GM21786 (cell line): ENCODE measurements at regions not wholly inside any gene's neighbourhood (a gene's known extent, or its start where the extent isn't known, plus 50 kb on each side); places are given as distances from the start of the nearest gene placed in this dataset.
"Not testable (repeated sequence)": the region's sequence is repeated elsewhere in the genome, so short reads cannot be mapped to it uniquely, and the experiment has no call there.

Experiments used
- ATAC-seq: cut with Tn5 transposase; IDR thresholded peaks from one replicate; pipeline ENCODE4 v1.9.1; 2021; ENCODE audit not compliant: unreplicated experiment

DNA sequence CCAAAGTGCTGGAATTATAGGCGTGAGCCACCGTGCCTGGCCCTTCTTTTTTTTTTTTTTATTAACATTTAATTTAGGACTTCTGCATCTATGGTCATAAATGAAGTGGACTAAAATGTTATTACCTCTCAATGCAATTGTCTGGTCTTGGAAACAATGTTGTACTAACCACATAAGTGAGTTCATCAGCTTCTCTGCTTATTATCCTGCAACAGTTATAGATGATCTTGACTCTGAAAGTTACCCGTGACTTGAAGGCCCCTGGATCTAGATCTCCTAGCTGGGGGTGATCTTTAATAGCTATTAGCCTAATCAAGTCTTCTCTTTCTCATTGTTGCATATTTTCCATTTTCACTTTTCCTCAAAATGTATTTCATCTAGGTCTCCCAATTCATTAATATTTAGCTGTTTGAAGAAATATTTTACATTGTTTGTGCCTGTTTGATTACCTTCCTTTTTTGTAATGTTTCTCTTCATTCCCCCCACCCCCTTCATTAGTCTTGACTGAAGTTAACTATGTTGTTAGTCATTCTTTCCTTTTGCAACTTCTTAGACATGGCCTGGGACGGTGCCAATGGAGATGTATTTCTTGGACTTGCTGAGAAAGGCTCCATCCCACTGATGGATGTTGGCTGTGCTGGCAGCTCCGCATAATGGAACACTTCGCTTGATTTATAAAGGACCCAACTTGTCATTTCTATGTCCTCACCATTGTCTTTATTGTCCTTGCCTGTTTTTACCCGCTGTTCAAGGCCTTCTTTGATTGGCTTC, 141.6 kb upstream of the RIOK3 start:
- no peak for ATAC-seq

GRCh38 chr18:23313379-23313778, 139.7 kb upstream of the RIOK3 start:
- no peak for ATAC-seq

GRCh38 chr18:23314672-23315071, 138.4 kb upstream of the RIOK3 start:
- ATAC-seq = no peak

GRCh38 chr18:23316316-23316715, 136.8 kb upstream of the RIOK3 start:
- no peak for ATAC-seq

DNA sequence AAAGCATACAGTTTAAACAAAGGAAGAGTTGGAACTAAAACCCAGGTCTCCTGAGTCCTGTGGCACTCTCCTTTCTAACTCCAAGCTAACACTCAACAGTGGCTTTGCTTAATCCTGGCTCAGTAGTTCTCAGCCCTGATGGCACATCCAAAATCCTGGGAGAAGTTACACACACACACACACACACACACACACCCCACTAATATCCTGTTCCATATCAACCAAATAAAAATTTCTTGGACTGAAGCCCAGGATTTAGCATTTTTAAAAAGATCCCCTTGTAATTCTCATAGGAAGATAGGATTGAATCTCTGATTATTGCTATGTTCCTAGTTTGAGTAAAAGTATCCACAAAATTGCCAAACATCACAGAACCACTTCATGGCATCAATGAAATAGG, 136.1 kb upstream of the RIOK3 start:
- no peak for ATAC-seq

DNA sequence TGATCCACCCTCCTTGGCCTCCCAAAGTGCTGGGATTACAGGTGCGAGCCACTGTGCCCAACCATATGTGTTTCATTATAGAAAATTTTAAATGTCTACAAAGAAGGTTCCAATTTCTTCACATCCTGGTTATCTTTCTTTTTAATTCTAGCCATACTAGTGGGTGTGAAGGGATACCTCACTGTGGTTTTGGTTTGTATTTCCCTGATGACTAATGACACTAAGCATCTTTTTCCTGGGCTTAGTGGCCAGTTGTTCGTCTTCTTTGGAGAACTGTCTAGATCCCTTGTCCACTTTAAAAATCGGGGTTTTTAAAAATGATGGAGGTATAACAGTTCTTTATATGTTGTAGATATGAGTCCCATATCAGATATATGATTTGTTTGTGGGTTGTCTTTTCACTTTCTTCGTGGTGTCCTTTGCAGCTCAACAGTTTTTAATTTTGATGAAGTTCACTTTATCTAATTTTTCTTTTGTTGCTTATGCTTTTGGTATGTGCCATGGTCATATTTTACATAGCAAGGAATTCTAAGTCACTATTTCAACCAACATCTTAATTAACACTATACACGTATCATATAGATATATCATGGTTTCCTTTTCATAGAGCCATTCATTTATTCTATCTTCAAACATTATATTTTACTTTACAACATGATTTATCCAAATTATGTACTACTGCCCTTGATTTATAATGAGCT, 135.0 kb upstream of the RIOK3 start:
- no peak for ATAC-seq

DNA sequence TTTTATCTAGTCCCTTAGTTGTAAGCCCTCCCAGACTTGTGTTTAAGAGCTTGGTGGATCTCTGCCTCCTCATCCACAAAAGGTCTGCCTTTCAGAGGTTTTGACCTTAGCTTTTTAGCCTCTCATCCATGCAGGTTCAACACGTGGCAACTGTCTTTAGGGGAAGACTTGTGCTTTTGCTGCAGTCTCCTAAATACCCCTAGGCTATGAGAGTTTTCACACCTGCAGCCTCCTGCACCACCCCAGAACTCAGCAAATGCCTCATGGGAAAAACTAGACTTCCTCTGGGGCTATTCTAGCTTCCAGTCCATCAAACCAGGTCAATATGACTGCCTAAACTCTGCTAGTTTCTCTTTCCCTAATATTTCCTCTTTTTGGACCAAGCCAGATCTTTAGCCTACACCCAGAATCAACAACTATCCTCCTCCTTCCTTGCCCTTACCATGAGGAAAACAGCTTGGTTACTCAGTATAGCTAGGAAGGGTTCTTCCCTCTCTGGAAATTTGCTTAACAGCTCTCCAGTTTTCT, 132.3 kb upstream of the RIOK3 start:
- ATAC-seq = no peak

GRCh38 chr18:23321996-23322395, 131.1 kb upstream of the RIOK3 start:
- no peak for ATAC-seq

GRCh38 chr18:23324056-23324811, 128.9 kb upstream of the RIOK3 start:
- ATAC-seq = no peak

DNA sequence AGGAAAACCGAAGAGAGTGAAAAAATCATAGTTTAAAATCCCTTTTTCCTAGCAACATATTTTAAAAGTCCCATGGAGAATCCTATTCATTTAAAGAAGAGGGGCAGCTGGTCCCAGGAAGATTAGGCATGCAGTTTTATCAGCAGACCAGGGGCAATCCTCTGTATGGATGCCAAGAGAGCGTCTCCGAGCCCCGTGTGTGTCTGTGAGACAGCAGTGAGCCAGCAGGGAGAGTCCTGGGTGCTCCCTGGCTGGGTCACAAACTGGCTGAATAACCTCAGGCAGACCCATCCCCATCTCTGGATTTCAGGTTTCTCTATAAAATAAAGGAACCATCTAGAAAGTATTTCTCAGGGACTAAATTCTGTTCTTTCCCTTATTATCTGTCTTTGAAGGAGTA, 128.2 kb upstream of the RIOK3 start:
- no peak for ATAC-seq

- not testable (repeated sequence) for ATAC-seq
These were observed 123.4 kb upstream of the RIOK3 start for GRCh38 chr18:23329671-23330070.

DNA sequence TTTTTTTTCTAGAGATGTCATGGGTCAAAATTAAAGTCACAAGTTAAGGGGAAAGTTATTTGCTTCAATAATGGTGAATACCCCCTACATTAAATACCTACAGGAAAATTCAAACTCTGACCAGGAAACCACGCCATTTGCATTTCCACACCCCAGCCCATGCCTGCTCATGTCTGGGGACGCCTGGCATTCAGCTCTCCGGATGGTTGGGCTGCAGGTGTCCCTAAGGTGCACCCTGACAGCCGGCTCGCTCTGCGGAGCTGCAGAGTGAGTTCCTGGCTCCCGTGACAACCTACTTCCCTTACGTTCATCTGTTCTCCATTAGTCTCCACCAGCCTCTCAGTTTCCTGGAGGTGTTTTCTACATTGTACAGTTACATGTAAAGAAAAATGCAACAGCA, 122.7 kb upstream of the RIOK3 start:
- ATAC-seq = peak; percentile 72

DNA sequence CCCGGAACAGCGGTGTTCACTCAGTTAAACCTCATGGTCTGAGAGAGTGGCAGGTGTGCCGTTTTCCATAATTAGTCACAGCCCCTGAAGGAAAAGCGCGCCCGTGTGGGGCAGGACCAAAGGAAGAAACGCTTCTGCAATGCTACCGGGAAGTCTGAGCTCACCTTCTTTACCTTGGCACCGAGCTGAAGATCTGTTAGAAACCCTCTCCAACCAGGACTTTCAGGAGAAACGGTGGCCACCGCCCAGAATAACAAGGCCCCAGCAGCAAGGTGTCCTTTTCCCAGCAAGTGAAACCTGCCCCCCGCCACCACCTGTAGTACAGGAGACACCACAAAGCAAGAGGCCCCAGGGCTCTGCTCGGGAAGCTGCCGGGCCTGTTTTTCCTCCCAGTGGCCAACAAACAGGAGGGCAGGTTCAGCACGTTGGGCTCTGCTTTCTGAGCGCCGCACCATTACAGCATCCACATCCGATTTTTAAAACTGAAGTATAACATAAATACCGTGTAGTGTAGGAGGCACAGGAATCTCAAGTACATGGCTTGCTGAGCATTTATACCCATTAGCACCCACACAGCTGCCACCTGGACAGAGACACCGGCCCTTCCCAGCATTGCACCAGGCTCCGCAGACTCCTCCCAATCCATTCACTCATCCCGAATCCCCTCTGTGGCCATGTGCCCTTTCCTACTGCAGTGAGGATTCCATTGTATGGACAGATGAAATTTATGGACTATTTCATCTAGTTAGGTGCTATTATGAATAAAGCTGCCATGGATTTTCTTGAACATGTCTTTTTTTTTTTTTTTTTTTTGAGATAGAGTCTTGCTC, 121.8 kb upstream of the RIOK3 start:
- ATAC-seq = no peak

GRCh38 chr18:23332356-23332755, 120.7 kb upstream of the RIOK3 start:
- ATAC-seq = no peak

- ATAC-seq = no peak
These were observed 119.3 kb upstream of the RIOK3 start for GRCh38 chr18:23333827-23334226.

- no peak for ATAC-seq
These were observed 118.5 kb upstream of the RIOK3 start for GRCh38 chr18:23334569-23334968.

GRCh38 chr18:23336101-23336500, 117.0 kb upstream of the RIOK3 start:
- no peak for ATAC-seq

DNA sequence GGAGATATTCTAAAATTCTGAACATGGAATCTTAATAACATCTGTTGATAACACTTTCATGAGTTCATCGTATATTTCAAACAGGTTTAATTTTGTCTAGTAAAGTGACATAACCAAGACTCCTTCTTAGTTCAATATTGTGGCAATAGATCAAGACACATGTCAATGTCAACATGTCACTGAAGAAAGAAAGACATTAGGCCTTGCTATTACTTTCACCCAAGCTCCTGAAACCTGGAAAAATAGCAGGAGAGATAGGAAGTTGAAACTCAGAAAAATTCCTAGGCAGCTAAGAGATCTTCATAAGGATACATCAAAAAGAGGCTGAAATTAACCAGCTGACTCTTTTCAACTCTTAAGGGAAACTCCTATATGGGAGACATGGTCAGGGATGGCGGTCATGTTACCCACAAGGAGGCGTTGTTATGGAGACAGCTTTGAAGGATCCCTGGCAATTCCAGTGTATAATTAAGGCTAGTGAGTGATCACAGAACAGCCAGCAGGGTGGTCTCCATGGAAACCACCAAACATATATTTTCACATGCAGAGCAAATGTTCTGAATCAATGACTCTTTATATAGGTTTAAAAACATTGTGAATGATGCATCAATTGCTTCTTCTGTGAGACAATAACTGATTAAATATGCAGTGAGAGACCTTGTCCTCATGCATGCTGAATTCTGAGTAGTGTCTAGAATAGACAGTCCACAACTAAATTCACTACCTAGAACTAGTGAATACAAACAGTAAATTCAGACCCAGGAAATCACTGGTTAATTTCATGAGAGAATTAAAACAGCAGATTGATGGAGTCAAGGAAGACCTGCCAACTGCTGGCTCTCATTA, 115.3 kb upstream of the RIOK3 start:
- ATAC-seq = no peak

DNA sequence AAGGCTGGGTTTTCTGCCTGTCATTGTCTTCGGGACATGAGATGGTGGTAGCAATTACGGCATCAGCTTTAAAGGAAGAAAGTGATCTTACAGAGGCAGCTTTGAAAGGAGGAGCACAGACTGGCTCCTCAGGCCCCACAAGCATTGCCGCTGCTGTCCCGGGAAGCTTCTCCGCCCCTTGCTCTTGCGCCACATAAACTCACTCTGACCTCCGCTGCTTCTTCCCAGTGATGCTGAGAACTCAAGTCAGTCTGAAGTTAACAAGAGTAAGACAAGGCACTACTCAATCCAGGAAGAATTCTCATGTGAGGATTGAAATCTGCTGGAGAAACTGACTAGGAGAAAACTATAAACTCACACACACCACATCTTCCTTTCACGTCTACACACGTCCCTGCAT, 112.4 kb upstream of the RIOK3 start:
- ATAC-seq = no peak

DNA sequence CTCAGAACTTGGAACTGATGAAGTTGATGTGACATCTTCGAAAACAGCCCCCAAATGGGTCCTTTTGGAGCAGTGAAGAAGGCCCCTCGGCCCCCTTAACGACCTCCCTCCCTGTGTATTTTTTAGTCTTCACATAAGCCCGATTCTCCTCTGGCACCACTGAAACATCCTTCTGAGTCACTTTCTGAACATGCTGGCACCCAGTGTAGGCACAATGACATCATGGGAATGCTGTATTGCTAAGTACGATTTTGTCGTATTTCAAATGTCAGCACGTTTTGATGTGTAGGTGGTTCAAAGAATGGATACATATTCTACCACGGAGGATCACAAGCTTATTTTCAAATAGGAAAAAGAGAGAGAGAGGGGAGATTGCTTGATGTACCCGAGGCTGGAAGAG, 111.7 kb upstream of the RIOK3 start:
- ATAC-seq = no peak
